ENCODE measurements at regions not wholly inside any gene's neighbourhood (a gene's known extent, or its start where the extent isn't known, plus 50 kb on each side); places are given as distances from the start of the nearest gene placed in this dataset.
"Not testable (repeated sequence)": the region's sequence is repeated elsewhere in the genome, so short reads cannot be mapped to it uniquely, and the experiment has no call there.

GRCh38 chr18:70636991-70637390 is 348.1 kb downstream of the SOCS6 start:
- FAIRE-seq: no peak

GRCh38 chr18:70634576-70635147 is 345.8 kb downstream of the SOCS6 start:
- no peak for FAIRE-seq

- FAIRE-seq: no peak
These were observed 338.4 kb downstream of the SOCS6 start for GRCh38 chr18:70627182-70627802.

- FAIRE-seq: no peak
These were observed 334.0 kb downstream of the SOCS6 start for GRCh38 chr18:70622622-70623419.

GRCh38 chr18:70621710-70622109 is 332.9 kb downstream of the SOCS6 start:
- no peak for FAIRE-seq

GRCh38 chr18:70620837-70621612 is 332.2 kb downstream of the SOCS6 start:
- no peak for FAIRE-seq

- no peak for FAIRE-seq
These were observed 328.3 kb downstream of the SOCS6 start for GRCh38 chr18:70617020-70617763.

- no peak for FAIRE-seq
These were observed 311.5 kb downstream of the SOCS6 start for GRCh38 chr18:70600225-70600925.

GRCh38 chr18:70598406-70598805 is 309.6 kb downstream of the SOCS6 start:
- no peak for FAIRE-seq

- FAIRE-seq: no peak
These were observed 294.1 kb downstream of the SOCS6 start for GRCh38 chr18:70582981-70583380.

GRCh38 chr18:70578480-70578879 is 289.6 kb downstream of the SOCS6 start:
- no peak for FAIRE-seq

GRCh38 chr18:70577023-70577420 is 288.2 kb downstream of the SOCS6 start:
- FAIRE-seq: no peak

- no peak for FAIRE-seq
These were observed 287.6 kb downstream of the SOCS6 start for GRCh38 chr18:70576276-70577022.

- FAIRE-seq: not testable (repeated sequence)
These were observed 286.1 kb downstream of the SOCS6 start for GRCh38 chr18:70574951-70575350.

GRCh38 chr18:70569647-70570046 is 280.8 kb downstream of the SOCS6 start:
- FAIRE-seq: not testable (repeated sequence)

GRCh38 chr18:70559446-70559845 is 270.6 kb downstream of the SOCS6 start:
- FAIRE-seq: no peak

- no peak for FAIRE-seq
These were observed 269.5 kb downstream of the SOCS6 start for GRCh38 chr18:70558371-70558770.

GRCh38 chr18:70554854-70555445 is 266.1 kb downstream of the SOCS6 start:
- FAIRE-seq: no peak

GRCh38 chr18:70553936-70554260 is 265.1 kb downstream of the SOCS6 start:
- no peak for FAIRE-seq

GRCh38 chr18:70553245-70553935 is 264.5 kb downstream of the SOCS6 start:
- no peak for FAIRE-seq
